K562 (cell line): ENCODE measurements at regions not wholly inside any gene's neighbourhood (a gene's known extent, or its start where the extent isn't known, plus 50 kb on each side); places are given as distances from the start of the nearest gene placed in this dataset.

Source experiments
- ATAC-seq: fragments of 200-7000 bp; cut with Tn5 transposase; 3 replicates; pipeline ENCODE4 v1.9.1; 2020; ENCODE audit warnings: moderate library complexity
- BruUV-seq: library from RNA; stranded (reverse); fragments of 400-500 nt; replicated peaks from 2 replicates; lab custom pipeline; 2021; lab: Mats Ljungman, UMichigan
- CTCF ChIA-PET: fragments of 300-600 bp; formaldehyde crosslinking; extraction: SDS; loops from one replicate; lab custom pipeline; 2021; ENCODE audit warnings: low intra/inter-chr PET ratio; lab: Yijun Ruan, JAX
- POLR2A ChIA-PET: fragments of 300-600, 350-650 bp; sonication (Branson Sonifier 250); formaldehyde crosslinking; extraction: SDS; loops from one replicate; lab custom pipeline; 2021; ENCODE audit warnings: antibody characterized with exemption, inconsistent platforms; lab: Yijun Ruan, JAX
- DNase-seq, 4 experiments: peaks; one replicate each; pipeline versions ENCODE4 v3.0.0 to v3.0.0-alpha.2; 2011 to 2018; ENCODE audit warnings: low spot score in 3 of 4, mixed read lengths in 3 of 4; ENCODE audit errors: extremely low read depth in 1 of 4
- FAIRE-seq: peaks from 2 replicates; lab custom pipeline; 2011; peaks lifted over from hg19 to GRCh38; lab: Jason Lieb, UNC
- H2AFZ ChIP-seq: 2 replicates; pipeline ENCODE4 v1.6.0; 2011; ENCODE audit warnings: low read depth, low read length, control low read depth, inconsistent platforms
- H3K27ac ChIP-seq: fragments of 200-600 bp; 3 replicates; pipeline ENCODE4 v1.8.0; 2011; ENCODE audit warnings: low read depth, mild to moderate bottlenecking, control low read depth, inconsistent platforms, low read length, moderate library complexity, mixed read lengths; ENCODE audit errors: extremely low read depth
- H3K27me3 ChIP-seq, 2 experiments: fragments of 300-600 bp in 1 of 2; 2 replicates in 1 of 2; 3 replicates in 1 of 2; pipeline versions ENCODE4 v1.6.0 to v1.8.0; 2011; ENCODE audit warnings: inconsistent platforms in 2 of 2, low read length in 2 of 2, mild to moderate bottlenecking in 1 of 2, mixed read lengths in 1 of 2, moderate library complexity in 1 of 2; ENCODE audit not compliant: control insufficient read depth in 2 of 2, insufficient read depth in 2 of 2
- H3K36me3 ChIP-seq: fragments of 300-600 bp; 3 replicates; pipeline ENCODE4 v1.8.0; 2011; ENCODE audit warnings: mild to moderate bottlenecking, low read length, inconsistent platforms; ENCODE audit not compliant: control insufficient read depth, insufficient read depth
- H3K4me1 ChIP-seq, 2 experiments: fragments of 200-600 bp in 1 of 2; replicated peaks in 1 of 2; 2 replicates in 1 of 2; 3 replicates in 1 of 2; pipeline versions ENCODE4 v1.5.1 to v1.8.0; 2011; ENCODE audit warnings: inconsistent platforms in 2 of 2, low read length in 2 of 2, mild to moderate bottlenecking in 1 of 2, mixed read lengths in 1 of 2, moderate library complexity in 1 of 2; ENCODE audit not compliant: control insufficient read depth in 2 of 2, insufficient read depth in 2 of 2
- H3K4me2 ChIP-seq: 2 replicates; pipeline ENCODE4 v1.6.1; 2011; ENCODE audit warnings: low read length, control low read depth, inconsistent platforms, mixed read lengths; ENCODE audit not compliant: insufficient read depth
- H3K4me3 ChIP-seq: fragments of 200-600 bp; sonication (generic), shearing (Covaris generic); 2 replicates; pipeline ENCODE4 v1.5.1; 2016; ENCODE audit warnings: control low read depth, inconsistent platforms
- H3K79me2 ChIP-seq: fragments of 200-600 bp; 3 replicates; pipeline ENCODE4 v1.8.0; 2011; ENCODE audit warnings: low read length, inconsistent platforms; ENCODE audit not compliant: control insufficient read depth, insufficient read depth
- H3K9ac ChIP-seq, 2 experiments: 2 replicates each; pipeline versions ENCODE4 v1.6.0 to v1.6.1; 2011; ENCODE audit warnings: low read depth in 2 of 2, low read length in 2 of 2, control low read depth in 1 of 2, inconsistent platforms in 1 of 2, mild to moderate bottlenecking in 1 of 2, mixed read lengths in 1 of 2; ENCODE audit not compliant: insufficient read depth in 1 of 2
- H3K9me1 ChIP-seq: one replicate; pipeline ENCODE4 v1.6.0; 2011; ENCODE audit warnings: inconsistent platforms, mild to moderate bottlenecking, low read length, moderate library complexity; ENCODE audit not compliant: control insufficient read depth, insufficient read depth
- H3K9me3 ChIP-seq: replicated peaks from 2 replicates; pipeline ENCODE4 v1.5.1; 2011; ENCODE audit warnings: low read depth, low read length, inconsistent platforms; ENCODE audit not compliant: control insufficient read depth, insufficient read depth
- H4K20me1 ChIP-seq: replicated peaks from 2 replicates; pipeline ENCODE4 v1.6.1; 2011; ENCODE audit warnings: low read length, inconsistent platforms, mixed read lengths; ENCODE audit not compliant: control insufficient read depth, insufficient read depth
- MTF1 ChIP-seq: fragments of 250-450 bp; sonication (Bioruptor Pico); IDR thresholded peaks from 2 replicates; pipeline ENCODE4 v1.9.0; 2021; ENCODE audit warnings: moderate library complexity, mild to moderate bottlenecking, inconsistent platforms, borderline replicate concordance
- RB1 ChIP-seq: fragments of 450-650 bp; IDR thresholded peaks from 2 replicates; pipeline ENCODE4 v1.6.1; 2017; ENCODE audit warnings: low read depth, mild to moderate bottlenecking
- SLC30A9 ChIP-seq: fragments of 250-450 bp; sonication (Bioruptor Pico); IDR thresholded peaks from 2 replicates; pipeline ENCODE4 v1.8.0; 2022; ENCODE audit warnings: mild to moderate bottlenecking, moderate library complexity
- WGBS: fragments of 100-300 bp; shearing (Covaris generic); methylation state at CpG from one replicate; pipeline ENCODE4 v1.1.6; 2016; ENCODE audit warnings: low coverage, mixed read lengths; ENCODE audit not compliant: insufficient coverage; ENCODE audit errors: missing lambda C conversion rate; 5-methylcytosine and 5-hydroxymethylcytosine counted together
- in situ Hi-C: fragments of 300-500 bp; cut with MboI; formaldehyde crosslinking; loops from 4 replicates; pipeline ENCODE4 v1.15.0; 2018; ENCODE audit warnings: inconsistent platforms, mixed read lengths
- intact Hi-C: fragments of 100-400 bp; cut with micrococcal nuclease; formaldehyde crosslinking; loops from 2 replicates; pipeline ENCODE4 v1.14.2; 2022
- TF ChIP-seq, protein P1 (sequence below): sonication (generic); formaldehyde crosslinking; IDR thresholded peaks from 2 replicates; pipeline ENCODE4 v1.8.0; 2023; ENCODE audit warnings: mild to moderate bottlenecking, missing genetic modification reagents

DNA sequence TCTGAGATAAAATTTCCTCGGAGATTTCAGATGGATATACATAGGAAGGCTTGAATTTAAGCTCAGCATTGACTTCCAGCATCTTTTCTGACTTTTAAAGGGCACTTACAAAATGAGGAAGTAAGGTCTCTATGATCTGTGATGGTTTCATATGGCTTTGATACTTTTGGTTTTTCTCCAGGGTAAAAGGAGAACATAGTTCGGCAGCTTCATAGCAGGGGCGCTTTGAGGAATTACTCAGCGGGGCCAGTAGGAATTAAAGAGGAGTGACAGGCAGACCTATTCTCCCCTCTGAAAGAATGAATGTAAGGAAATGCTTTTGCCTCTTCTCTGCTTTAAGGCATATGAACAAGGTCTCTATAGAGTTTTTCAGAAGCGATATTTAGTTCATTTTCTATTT is 80.0 kb upstream of the PCDH15 start:
- DNase-seq (no peak), FAIRE-seq (no peak), ATAC-seq (no peak)
- BruUV-seq = no TSS peak
- no peaks in the 10 kb centered on the region for H3K4me1 ChIP-seq
- H3K36me3 ChIP-seq = no peaks in the 10 kb centered on the region
- TF ChIP-seq SLC30A9 (no peak), MTF1 (CRISPR knock-in tag) (no peak), RB1 (no peak)
- TF ChIP-seq, protein P1, sequence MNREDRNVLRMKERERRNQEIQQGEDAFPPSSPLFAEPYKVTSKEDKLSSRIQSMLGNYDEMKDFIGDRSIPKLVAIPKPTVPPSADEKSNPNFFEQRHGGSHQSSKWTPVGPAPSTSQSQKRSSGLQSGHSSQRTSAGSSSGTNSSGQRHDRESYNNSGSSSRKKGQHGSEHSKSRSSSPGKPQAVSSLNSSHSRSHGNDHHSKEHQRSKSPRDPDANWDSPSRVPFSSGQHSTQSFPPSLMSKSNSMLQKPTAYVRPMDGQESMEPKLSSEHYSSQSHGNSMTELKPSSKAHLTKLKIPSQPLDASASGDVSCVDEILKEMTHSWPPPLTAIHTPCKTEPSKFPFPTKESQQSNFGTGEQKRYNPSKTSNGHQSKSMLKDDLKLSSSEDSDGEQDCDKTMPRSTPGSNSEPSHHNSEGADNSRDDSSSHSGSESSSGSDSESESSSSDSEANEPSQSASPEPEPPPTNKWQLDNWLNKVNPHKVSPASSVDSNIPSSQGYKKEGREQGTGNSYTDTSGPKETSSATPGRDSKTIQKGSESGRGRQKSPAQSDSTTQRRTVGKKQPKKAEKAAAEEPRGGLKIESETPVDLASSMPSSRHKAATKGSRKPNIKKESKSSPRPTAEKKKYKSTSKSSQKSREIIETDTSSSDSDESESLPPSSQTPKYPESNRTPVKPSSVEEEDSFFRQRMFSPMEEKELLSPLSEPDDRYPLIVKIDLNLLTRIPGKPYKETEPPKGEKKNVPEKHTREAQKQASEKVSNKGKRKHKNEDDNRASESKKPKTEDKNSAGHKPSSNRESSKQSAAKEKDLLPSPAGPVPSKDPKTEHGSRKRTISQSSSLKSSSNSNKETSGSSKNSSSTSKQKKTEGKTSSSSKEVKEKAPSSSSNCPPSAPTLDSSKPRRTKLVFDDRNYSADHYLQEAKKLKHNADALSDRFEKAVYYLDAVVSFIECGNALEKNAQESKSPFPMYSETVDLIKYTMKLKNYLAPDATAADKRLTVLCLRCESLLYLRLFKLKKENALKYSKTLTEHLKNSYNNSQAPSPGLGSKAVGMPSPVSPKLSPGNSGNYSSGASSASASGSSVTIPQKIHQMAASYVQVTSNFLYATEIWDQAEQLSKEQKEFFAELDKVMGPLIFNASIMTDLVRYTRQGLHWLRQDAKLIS (CRISPR knock-in tag) = no peak
- WGBS = 2% methylated on average over 5 of the region's 5 CpGs
- no peak overlapping the region for H3K4me3 ChIP-seq
- no peak overlapping the region for H2AFZ ChIP-seq
- no peak overlapping the region for H3K27ac ChIP-seq
- intact Hi-C loops (no loop called here), in situ Hi-C loops (no loop called here)
- H3K9me3 ChIP-seq = no peaks in the 10 kb centered on the region; the same call in 1 of the 2 replicates
- no peaks in the 10 kb centered on the region for H4K20me1 ChIP-seq
- H3K9me1 ChIP-seq = no peaks in the 10 kb centered on the region
- POLR2A ChIA-PET = no interaction called here
- no peak overlapping the region for H3K9ac ChIP-seq
- H3K27me3 ChIP-seq = no peaks in the 10 kb centered on the region
- no peak overlapping the region for H3K4me2 ChIP-seq
- CTCF ChIA-PET = no interaction called here
- no peaks in the 10 kb centered on the region for H3K79me2 ChIP-seq
